AG09309 (cell line): ENCODE measurements at regions not wholly inside any gene's neighbourhood (a gene's known extent, or its start where the extent isn't known, plus 50 kb on each side); places are given as distances from the start of the nearest gene placed in this dataset.

Source experiments
- DNase-seq: peaks from one replicate; pipeline ENCODE4 v3.0.0-alpha.2; 2010; ENCODE audit warnings: low read depth
- H3K4me3 ChIP-seq: 2 replicates; pipeline ENCODE4 v1.5.1; 2011; ENCODE audit warnings: mild to moderate bottlenecking, low read depth, low read length, moderate library complexity; ENCODE audit not compliant: control insufficient read depth
- TF ChIP-seq, protein P1 (sequence below): IDR thresholded peaks from 2 replicates; pipeline ENCODE4 v1.5.1; 2011; ENCODE audit warnings: mild to moderate bottlenecking, low read depth, low read length, inconsistent platforms; ENCODE audit not compliant: insufficient read depth, control insufficient read depth; ENCODE audit errors: missing control alignments

DNA sequence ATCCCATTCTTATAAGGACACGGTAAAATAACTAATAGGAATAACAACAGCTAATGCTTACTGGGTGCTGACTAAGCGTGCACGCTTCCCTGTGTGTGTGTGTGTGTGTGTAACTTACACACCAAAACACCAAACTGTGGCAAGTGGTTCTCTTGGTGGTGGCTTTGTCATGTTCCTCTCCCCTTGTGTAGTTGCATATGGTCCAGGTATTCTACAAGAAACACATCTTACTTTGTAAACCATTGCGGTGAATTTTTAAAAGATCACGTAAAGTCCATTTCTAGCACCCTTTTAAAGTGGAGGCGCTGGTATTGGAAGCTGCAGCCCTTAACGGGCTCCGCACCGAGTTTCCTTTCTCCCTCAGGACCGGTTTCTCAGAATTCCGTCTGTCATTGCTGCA is 221.0 kb upstream of the FOXF1 start:
- TF ChIP-seq, protein P1, sequence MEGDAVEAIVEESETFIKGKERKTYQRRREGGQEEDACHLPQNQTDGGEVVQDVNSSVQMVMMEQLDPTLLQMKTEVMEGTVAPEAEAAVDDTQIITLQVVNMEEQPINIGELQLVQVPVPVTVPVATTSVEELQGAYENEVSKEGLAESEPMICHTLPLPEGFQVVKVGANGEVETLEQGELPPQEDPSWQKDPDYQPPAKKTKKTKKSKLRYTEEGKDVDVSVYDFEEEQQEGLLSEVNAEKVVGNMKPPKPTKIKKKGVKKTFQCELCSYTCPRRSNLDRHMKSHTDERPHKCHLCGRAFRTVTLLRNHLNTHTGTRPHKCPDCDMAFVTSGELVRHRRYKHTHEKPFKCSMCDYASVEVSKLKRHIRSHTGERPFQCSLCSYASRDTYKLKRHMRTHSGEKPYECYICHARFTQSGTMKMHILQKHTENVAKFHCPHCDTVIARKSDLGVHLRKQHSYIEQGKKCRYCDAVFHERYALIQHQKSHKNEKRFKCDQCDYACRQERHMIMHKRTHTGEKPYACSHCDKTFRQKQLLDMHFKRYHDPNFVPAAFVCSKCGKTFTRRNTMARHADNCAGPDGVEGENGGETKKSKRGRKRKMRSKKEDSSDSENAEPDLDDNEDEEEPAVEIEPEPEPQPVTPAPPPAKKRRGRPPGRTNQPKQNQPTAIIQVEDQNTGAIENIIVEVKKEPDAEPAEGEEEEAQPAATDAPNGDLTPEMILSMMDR, result no peak
- no peak for DNase-seq
- no peak overlapping the region for H3K4me3 ChIP-seq

DNA sequence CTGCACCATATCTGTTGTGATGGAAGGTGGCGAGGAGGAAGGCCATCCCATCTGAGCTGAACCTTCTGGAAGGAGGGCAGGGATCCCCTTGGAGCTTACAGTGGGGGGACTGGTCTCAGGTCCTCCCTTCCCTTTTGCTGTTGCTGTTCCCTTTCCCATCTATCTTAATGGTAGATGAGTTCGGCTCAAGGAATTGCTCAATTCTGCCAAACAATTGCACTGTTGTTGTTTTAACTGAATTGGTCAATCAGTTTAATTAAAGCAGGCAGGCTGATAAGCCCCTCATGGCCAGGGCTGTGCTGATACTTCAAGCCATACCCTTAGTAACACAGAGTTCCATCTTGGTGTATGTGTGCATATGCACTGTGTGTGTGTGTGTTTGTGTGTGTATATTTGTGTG is 220.4 kb upstream of the FOXF1 start:
- H3K4me3 ChIP-seq, result no peak overlapping the region
- DNase-seq, result no peak
- TF ChIP-seq, protein P1, result no peak

DNA sequence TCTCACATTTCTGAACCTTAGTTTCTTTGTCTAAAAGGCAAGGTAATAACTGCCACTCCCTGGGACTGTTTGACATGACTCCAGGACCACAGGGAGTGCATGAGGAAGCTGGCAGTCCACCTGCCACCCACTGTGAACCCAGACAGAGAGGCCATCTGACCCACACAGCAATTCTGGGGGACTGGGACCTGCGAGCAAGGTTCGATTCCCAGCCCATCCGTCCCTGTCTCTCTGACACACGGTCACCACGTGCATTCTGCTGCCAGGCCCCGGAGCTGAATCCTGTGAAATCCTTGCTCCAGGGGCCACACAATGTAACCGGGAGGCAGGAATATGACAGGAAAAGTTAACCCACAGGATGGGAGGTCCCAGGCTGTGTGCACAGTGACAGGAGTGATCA is 218.8 kb upstream of the FOXF1 start:
- no peak overlapping the region for H3K4me3 ChIP-seq

DNA sequence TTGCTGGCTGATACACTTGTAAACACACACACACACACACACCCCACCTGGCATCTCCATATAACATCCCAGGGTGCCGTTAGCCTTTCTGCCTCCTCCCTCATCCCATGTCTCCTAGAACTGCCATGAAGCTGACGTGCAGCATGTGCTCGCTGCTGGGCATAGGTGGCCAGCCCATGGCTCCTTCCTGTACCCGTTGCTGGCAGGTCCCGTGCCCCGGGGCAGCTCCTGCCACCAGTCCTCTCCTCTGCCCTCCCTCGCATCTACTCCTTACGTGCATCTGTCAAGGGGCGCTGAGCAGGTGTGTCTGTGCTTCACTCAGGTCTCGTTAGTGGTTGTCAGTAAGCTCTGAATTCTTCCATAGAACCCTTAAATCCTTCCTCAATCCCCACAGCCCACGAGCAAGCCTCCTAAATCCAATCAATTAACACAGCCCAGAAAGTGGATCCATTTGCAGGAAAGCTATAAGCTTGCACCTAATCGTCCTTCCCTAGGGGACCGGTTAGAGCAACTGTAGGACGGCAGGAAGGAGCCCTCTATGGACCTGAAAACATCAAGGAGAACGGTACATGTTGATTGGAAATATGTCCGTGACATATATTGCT is 218.1 kb upstream of the FOXF1 start:
- H3K4me3 ChIP-seq, result no peak overlapping the region
- no peak for DNase-seq
- TF ChIP-seq, protein P1, result no peak

More for the DNA sequence above, 218.8 kb upstream of the FOXF1 start:
- TF ChIP-seq, protein P1, result no peak
- DNase-seq, result no peak

DNA sequence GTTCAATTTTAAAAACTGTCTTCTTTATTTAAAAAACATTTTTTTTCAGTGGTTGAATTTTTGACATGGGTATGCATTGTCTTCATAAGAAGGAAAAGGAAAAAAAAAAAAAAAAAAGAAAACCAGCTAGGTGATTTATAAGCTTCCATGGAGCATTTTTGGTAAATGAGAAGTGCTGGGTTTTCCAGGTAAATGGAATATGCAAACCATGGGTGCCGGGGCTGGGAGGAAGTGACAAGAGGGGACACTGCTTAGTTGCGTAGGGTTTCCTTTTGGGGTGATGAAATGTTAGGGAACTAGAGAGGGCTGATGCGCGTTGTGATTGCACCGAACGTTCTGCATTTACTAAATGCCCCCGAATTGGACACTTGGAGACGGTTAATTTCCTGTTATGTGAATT is 217.4 kb upstream of the FOXF1 start:
- TF ChIP-seq, protein P1, result no peak
- H3K4me3 ChIP-seq, result no peak overlapping the region
- DNase-seq, result no peak

DNA sequence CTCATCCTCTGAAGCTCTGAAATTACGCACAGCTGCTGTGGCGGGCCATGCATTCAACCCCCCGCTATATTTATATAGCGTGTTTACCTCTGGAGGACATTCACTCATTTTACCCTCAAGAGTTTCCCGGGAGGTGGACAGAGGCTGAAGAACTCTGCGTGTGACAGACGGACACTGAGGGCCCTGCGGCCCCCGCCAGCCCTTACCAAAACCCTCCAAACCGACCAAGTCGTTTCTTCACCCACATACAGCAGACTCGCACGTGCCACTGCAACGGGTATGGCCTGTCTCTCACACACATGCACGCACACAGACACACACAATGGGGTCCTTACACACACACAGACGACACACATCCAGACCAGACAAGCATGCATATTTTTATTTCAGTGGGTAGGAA is 216.4 kb upstream of the FOXF1 start:
- no peak overlapping the region for H3K4me3 ChIP-seq
- TF ChIP-seq, protein P1, result no peak
- DNase-seq, result no peak

DNA sequence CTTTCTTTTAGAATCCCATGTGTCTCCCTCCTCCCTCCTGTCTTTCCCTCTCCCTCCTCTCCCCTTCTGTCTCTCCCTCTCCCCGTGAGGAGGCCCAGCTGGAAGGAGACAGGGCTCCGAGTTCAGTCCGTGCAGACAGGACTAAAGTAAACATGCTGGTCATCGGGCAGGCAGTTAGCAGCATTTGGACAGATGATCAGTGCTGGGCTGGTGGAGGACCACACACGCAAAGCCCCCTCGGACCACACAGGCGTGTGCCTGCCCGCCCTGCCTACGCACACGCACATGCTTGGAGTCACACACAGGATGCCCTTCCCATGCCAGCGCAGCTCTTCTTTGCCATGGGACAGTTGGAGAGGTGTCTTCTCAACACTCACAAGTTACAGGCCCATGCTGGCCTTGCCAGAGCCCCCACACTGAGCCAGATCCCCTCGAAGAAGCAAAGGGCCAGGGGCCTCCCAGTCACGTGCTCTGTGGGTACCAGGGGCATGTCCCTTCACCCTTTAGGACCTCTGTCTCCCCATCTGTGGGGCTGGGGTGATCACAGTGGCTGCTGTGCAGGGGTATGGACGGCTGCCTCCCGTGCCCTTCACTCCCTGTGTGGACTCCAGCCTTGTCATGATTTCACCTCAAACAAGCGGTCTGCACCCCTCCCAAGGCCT is 215.7 kb upstream of the FOXF1 start:
- TF ChIP-seq, protein P1, result no peak

More for the DNA sequence above, 215.7 kb upstream of the FOXF1 start:
- H3K4me3 ChIP-seq, result no peak overlapping the region
- DNase-seq, result no peak
